ENCODE measurements at regions not wholly inside any gene's neighbourhood (a gene's known extent, or its start where the extent isn't known, plus 50 kb on each side); places are given as distances from the start of the nearest gene placed in this dataset.

DNA sequence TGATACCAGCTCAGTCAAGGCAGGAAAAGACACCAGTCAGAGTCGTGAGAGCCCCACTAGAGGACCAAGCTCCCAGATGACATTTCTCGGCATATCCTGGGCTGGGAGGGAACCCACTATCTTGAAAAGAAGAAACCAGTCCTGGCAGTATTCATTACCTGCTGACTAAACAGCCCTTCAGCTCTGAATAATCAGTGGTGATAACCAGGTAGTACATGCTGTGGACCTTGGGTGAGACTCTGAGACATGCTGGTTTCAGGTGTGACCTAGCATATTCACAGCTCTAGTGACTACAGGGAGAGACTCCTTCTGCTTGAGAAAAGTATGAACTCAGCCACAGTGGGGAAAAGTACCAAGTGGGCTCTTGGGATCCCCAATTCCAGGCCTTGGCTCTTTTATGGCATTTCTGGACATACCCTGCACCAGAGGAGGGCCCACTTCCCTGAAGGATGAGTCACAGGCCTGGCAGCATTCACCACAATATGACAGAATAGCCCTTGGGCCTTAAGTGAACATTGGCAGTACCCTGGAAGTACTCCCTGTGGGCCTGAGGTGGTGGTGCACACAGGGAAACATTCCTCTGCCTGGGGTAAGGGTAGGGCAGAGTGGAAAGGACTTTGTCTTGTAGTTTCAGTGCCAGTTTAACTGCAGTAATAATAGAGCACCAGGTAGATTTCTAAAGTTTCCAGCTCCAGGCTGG lies 82.6 kb upstream of the SLC38A4 start:
- no peak for TF ChIP-seq EZH2 (IDR thresholded peaks at IDR 0.05; ENCODE audit: insufficient read depth, poor library complexity, severe bottlenecking)
- TF ChIP-seq EZH2phosphoT487 (IDR thresholded peaks at IDR 0.05; ENCODE audit: insufficient read depth, low read depth) = no peak
